T-helper 2 cell treated with Interferon-gamma antibody and Interleukin-4, amounts not matched to agents 100 ng/mL and 5 ng/mL, for 36 hours (primary cell): ENCODE measurements at regions not wholly inside any gene's neighbourhood (a gene's known extent, or its start where the extent isn't known, plus 50 kb on each side); places are given as distances from the start of the nearest gene placed in this dataset.
"Not testable (repeated sequence)": the region's sequence is repeated elsewhere in the genome, so short reads cannot be mapped to it uniquely, and the experiment has no call there.

Experiments
- intact Hi-C: fragments of 100-400 bp; cut with micrococcal nuclease; formaldehyde crosslinking; loops from one replicate; pipeline ENCODE4 v1.15.1; 2023

DNA sequence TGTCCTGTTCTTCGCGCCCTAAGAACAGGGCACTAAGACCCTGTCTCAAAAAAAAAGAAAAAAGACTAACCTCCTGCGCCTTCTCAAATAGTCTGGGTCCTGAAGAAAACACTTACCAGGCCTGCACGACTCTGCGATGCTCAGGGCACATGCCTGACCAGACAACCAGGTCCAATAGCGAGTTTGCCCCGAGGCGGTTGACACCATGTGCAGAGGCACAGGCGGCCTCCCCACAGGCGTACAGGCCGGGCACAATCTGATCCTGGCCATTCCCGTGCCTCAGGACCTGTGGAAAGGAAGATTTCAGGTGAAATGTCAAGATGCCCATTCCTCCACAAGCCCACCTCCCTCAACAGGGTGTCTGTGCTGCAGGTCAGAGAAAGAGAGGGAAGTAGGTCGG lies 65.9 kb upstream of the TNK2 start:
- intact Hi-C loops, result not testable (repeated sequence)

DNA sequence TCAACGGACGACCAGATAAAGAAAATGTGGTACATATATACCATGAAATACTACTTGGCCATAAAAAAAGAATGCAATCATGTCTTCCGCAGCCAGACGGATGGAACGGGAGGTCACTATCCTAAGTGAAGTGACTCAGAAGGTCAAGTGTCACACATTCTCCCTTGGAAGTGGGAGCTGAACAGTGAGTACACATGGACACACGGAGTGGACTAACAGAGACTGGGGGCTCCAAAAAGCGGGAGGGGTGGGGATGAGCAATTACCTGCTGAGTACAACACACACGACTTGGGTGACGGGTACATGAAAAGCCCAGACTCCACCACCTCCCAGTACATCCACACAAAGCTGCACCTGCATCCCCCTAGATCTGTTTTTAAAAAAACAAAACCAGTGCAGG lies 62.5 kb upstream of the TNK2 start:
- intact Hi-C loops, result not testable (repeated sequence)

DNA sequence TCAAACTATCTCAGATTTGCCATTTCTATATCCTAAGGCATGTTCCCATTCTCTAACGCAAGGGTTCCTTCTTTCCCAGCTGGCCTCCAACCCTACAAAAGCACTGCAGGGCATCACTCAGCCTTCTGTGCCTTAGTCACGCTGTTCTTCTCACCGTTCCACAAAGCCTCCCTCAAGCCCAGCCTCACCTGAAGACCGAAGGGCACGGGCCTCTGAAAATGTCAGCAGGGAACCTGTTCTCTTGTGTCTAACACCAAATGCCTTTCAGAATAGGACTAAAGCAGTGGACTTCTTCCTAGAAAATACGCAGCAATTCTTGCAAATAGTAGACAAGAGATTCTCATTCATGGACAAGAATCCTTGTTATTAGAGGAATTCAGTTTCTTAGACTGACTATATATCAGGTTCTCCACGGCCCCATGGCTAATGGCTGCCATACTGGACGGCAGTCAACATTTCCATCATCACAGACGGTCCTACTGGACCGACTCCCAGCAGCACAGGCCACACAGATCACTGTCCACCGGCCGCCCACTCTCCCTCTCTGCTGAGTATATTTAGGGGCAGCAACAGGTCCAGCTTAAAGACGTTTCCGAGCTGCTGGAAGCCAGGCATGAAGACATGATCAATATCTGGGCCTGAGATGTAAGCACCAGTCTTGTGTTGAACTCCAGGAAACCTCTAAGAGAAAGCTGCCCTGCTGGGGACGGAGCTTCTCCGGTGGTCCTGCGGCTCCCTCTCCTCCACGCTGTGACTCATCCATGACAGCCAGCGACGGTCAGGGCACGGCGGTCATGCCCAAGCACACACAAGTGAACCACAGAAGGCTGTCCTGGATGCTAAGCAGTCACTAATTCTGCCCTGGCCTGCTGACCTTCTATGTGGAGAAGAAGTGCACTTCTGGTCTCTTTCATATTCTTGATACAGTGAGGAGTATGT lies 61.8 kb upstream of the TNK2 start:
- intact Hi-C loops, result loop anchor here (10.0 kb wide), 1 partner anchor 285 kb away; no protein-coding TSS in a partner anchor

DNA sequence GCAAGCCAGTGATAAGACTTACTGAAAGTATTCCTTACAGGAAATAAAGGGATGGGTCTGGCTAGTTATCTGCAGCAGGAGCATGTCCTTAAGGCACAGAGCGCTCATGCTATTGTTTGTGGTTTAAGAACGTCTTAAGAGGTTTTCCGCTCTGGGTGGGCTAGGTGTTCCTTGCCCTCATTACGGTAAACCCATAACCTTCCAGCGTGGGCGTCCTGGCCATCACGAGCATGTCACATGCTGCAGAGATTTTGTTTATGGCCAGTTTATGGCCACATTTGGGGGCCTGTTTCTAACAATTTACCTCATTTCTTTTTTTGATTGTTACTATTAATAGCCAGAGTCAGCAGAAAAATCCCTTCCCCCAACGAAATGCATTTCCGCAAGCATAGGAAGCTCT lies 61.0 kb upstream of the TNK2 start:
- intact Hi-C loops, result loop anchor here (10.0 kb wide), 1 partner anchor 285 kb away; no protein-coding TSS in a partner anchor

DNA sequence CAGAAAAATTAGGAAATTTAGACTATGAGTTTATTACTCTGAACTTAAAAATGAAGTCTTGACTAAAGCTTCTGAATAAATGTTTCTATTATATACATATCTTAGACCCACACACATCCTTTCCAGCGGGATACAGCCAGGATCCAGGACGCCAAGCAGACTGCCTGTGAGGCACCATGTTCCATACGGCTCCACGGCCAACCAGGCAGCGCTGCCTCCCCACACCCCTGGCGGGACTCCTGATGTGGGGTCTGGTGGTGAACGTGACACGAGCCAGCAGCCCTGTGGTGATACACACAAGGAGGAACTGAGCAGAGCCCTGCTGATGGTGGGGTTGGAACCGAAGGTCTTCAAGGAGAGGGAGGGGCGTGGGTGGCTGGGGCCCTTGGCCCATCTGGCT lies 59.8 kb upstream of the TNK2 start:
- intact Hi-C loops, result loop anchor here (10.0 kb wide), 1 partner anchor 283 kb away; no protein-coding TSS in a partner anchor

DNA sequence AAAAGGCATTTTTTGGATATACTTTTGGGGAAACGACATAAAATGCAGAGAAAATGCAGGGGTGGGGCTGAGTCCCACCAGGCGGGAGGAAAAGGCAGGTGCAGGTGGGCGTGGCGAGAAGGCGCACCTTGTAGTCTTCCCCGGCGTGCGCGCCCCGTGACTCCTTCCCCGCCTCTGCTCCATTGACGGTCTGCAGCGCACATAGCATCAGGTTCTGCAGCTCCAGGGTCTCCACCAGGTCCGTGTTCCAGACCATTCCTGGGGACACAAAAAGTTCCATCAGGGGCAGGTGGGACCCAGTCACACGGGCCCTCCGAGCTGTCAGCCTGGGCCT lies 59.0 kb upstream of the TNK2 start:
- intact Hi-C loops, result loop anchor here (10.0 kb wide), 1 partner anchor 283 kb away; no protein-coding TSS in a partner anchor

DNA sequence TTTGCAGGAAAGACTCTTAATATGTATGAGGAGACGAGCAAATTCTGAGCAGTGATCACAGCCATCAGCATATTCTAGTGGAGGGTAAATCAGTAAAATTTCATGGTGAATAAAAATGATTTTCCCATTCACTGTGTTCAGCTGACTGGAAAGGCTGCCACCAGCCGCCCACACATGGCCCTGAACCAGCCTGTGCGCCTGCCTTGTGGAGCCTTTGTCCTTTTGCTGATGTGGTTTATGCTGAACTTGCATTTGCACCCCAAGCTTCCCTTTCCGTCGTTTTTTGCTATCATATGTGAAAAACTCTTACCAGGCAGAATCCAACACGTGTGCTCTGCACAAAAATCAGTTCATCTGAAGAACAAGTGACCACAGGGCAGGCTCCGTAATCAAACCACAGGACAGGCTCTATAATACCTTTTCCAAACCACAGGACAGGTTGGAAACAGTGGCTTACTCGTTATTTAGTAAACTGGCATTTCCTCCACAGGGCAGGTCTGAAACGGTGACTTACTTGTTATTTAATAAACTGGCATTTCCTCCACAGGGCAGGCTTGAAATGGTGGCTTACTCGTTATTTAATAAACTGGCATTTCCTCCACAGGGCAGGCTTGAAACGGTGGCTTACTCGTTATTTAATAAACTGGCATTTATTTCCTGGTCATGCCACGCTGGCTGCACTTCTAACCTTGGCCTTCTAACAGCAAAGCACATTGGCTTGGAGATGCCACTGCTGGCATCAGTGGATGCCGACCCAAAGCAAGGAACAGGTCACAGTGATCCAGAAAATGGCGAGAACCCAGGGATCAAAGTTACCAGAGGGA lies 58.4 kb upstream of the TNK2 start:
- intact Hi-C loops, result loop anchor here (10.0 kb wide), 1 partner anchor 282 kb away; no protein-coding TSS in a partner anchor

DNA sequence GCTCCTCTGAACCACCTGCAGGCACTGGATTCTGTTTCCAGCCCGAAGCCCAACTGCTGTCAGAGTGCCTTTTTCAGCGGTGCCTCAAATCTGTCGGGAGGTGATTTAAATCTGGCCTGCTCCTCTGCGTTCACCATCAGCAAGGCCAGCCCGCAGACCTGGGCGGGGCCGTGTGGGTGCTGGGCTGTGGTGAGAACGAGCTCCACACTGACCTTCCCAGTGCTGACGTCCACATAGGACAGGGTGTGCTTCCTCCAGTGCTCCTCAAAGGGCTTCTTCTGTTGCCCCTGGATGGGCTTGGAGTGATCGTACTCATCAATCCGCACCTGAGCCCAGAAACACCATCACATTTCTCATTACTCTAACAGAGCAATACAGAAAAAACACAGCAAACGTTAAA lies 56.9 kb upstream of the TNK2 start:
- intact Hi-C loops, result loop anchor here (10.0 kb wide), 1 partner anchor 280 kb away; no protein-coding TSS in a partner anchor

DNA sequence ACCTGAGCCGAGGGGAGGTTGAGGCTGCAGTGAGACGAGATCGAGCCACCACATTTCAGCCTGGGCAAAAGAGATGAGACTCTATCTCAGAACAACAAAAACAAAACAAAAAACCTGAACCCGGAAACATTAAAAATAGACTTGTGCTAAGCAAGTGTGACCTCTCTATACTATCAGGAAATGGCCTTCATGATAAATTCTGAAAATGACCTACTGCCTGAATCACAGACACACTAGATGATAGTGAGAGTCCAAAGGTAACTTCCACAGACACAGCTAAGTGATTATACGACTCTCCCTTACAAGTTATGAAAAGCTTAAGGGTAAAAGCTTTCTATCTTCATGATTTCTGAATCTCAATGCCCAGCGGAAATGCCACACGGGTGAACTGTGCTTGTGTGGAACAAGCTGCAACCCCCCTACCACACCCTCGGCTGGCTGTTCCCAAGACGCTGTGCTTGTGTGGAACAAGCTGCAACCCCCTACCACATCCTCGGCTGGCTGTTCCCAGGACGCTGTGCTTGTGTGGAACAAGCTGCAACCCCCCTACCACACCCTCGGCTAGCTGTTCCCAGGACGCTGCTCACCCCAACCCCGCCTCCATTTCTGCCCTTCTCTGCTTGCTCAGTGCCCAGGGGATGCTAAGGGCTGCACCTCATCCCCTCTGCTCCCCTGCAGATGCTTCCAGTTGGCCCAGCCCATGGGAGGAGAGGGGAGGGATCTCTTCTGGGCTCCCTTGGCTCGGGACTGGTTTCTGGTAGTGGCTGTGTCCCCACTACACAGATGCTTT lies 56.2 kb upstream of the TNK2 start:
- intact Hi-C loops, result loop anchor here (10.0 kb wide), 1 partner anchor 280 kb away; no protein-coding TSS in a partner anchor

DNA sequence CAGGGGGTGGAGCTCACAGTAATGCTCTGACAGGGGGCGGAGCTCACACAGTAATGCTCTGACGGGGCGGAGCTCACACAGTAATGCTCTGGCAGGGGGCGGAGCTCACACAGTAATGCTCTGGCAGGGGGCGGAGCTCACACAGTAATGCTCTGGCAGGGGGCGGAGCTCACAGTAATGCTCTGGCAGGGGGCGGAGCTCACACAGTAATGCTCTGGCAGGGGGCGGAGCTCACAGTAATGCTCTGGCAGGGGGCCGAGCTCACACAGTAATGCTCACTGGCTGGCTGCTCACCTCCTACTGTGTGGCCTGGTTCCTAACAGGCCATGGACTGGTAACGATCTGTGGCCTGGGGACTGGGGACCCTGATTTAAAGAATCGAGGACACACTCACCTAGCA lies 53.9 kb upstream of the TNK2 start:
- intact Hi-C loops, result loop anchor here (10.0 kb wide), 1 partner anchor 277 kb away; no protein-coding TSS in a partner anchor

DNA sequence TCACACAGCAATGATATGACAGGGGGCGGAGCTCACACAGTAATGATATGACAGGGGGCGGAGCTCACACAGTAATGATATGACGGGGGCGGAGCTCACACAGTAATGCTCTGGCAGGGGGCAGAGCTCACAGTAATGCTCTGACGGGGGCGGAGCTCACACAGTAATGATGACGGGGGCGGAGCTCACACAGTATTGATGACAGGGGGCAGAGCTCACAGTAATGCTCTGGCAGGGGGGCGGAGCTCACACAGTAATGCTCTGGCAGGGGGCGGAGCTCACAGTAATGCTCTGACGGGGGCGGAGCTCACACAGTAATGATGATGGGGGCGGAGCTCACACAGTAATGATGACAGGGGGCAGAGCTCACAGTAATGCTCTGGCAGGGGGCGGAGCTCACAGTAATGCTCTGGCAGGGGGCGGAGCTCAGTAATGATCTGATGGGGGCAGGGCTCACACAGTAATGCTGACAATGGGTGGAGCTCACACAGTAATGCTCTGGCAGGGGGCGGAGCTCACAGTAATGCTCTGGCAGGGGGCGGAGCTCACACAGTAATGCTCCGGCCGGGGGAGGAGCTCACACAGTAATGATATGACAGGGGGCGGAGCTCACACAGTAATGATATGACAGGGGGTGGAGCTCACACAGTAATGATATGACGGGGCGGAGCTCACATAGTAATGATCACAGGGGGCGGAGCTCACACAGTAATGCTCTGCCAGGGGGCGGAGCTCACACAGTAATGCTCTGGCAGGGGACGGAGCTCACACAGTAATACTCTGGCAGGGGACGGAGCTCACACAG lies 52.8 kb upstream of the TNK2 start:
- intact Hi-C loops, result loop anchor here (10.0 kb wide), 1 partner anchor 276 kb away; no protein-coding TSS in a partner anchor

DNA sequence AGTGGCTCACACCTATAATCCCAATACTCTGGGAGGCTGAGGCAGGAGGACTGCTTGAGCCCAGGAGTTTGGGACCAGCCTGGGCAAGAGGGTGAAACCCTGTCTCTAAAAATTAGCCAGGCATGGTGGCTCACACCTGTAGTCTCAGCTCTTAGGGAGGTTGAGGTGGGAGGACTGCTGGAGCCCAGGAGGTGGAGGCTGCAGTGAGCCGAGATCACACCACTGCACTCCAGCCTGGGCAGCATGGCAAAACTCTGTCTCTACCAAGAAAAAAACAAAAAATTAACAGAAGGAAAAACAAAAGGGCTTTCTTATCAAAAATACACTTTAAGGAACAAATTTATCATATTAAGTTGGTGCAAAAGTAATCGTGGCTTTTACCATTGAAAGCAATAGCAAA lies 51.8 kb upstream of the TNK2 start:
- intact Hi-C loops, result loop anchor here (10.0 kb wide), 1 partner anchor 275 kb away; no protein-coding TSS in a partner anchor

DNA sequence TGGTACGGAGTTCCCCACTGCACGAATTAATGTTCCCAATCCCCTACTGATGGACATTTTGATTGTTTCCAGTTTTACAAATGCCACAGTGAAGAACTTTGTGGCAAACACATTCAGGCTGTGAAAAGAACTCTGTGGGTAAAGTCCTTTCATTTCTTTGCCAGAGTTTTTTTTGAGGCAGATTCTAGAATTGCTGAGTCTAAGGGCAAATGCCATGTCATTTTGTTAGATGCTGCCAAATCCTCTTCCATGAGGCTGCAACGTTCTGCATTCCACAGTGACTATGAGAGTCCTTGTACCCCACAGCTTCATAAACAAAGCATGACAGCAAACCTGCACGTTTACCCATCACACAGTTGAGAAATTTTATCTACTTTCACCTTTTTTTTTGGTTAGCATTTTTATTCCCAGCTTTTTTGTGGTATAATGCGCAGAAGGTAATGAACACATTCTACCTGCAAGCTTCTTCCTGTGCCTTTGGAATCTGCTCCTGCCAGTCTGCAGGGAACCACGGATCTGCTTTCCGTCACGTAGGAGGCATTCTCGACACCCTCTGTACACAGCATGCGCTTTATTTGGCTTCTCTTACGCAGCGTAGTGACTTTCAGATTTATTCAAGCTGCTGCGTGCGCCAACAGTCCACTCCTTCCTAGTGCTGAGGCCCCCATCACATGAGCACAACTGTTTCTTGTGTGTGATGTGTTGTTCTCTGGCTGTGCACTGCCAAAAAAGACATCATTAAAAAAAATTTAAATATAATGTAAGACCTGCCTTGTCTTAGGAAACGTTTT lies 51.2 kb upstream of the TNK2 start:
- intact Hi-C loops, result loop anchor here (10.0 kb wide), 2 partner anchors 55 to 275 kb away; partner anchors contain the start of gene TNK2

DNA sequence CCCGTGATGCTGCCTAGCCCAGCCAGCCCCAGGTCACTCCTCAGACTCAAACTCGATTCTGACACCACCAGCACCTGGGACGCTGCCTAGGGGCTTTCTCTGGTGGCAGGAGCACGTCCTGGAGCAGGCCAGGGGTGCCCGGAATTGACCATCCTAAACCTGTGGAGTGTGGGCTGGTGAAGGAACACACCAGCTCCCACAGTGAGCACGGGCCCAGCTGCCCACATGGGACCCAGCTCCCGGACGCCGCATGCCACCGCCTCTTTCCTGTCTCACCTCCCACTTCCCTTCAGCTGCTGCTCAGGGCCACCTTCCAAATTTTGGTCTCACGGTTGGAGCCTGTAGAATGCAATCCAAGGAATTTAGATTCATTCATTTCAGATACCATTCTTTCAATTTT lies 50.4 kb upstream of the TNK2 start:
- intact Hi-C loops, result loop anchor here (10.0 kb wide), 1 partner anchor 54 kb away; the partner anchor contains the start of gene TNK2
